ENCODE measurements at regions not wholly inside any gene's neighbourhood (a gene's known extent, or its start where the extent isn't known, plus 50 kb on each side); places are given as distances from the start of the nearest gene placed in this dataset.

DNA sequence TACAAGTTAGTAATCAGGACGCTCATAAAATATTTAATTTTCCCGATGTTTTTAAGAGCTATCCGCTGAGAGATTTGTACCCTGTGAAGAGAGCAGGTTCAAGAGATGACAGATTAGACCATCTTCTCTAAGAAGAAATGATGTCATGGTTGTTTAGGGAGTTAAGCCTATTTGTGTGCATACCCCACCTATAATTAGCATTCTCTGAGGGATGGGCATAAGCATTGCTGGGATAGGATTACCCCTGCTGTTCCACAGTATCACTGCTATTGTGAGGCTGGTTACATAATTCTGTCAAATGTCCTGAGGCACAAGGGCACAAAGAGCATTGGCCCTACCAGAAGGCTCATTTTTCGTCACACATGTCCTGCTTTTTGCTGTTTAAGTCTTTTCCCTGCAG is 687.0 kb downstream of the CETN3 start:
- no peak for DNase-seq (ENCODE audit: low spot score)
- CTCF ChIA-PET = interaction anchor here (0.6 kb wide), 1 partner anchor 164 kb away, joined by 3 read pairs; no protein-coding TSS in a partner anchor
- TF ChIP-seq, protein P1, sequence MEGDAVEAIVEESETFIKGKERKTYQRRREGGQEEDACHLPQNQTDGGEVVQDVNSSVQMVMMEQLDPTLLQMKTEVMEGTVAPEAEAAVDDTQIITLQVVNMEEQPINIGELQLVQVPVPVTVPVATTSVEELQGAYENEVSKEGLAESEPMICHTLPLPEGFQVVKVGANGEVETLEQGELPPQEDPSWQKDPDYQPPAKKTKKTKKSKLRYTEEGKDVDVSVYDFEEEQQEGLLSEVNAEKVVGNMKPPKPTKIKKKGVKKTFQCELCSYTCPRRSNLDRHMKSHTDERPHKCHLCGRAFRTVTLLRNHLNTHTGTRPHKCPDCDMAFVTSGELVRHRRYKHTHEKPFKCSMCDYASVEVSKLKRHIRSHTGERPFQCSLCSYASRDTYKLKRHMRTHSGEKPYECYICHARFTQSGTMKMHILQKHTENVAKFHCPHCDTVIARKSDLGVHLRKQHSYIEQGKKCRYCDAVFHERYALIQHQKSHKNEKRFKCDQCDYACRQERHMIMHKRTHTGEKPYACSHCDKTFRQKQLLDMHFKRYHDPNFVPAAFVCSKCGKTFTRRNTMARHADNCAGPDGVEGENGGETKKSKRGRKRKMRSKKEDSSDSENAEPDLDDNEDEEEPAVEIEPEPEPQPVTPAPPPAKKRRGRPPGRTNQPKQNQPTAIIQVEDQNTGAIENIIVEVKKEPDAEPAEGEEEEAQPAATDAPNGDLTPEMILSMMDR (conservative IDR thresholded peaks at IDR 0.05; ENCODE audit: low read depth) = no peak
- POLR2A ChIA-PET (ENCODE audit: low non-redundant PET) = no interaction called here
- no peak overlapping the region for H3K27ac ChIP-seq

DNA sequence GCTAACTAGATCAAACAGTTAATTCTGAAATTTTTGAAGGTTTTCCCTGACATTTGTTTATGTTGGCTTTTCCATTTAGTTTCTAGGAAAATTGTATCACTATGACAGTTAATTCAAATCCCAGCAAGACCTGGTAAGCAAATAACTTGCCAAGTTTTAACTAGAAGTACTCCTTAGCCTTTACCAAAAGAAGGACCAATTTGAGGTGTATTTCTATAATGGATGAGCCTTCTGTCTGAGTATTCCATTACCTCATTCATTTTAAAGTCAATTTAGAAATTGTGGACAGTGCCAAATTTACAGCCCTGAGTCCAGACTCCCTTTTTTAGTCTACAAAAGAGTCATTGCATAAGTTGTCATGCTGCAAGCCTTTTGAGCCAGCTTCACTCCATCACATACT is 687.6 kb downstream of the CETN3 start:
- TF ChIP-seq, protein P1 (conservative IDR thresholded peaks at IDR 0.05; ENCODE audit: low read depth) = no peak
- no peak overlapping the region for H3K27ac ChIP-seq
- CTCF ChIA-PET = no interaction called here
- POLR2A ChIA-PET (ENCODE audit: low non-redundant PET) = no interaction called here
- no peak for DNase-seq (ENCODE audit: low spot score)

DNA sequence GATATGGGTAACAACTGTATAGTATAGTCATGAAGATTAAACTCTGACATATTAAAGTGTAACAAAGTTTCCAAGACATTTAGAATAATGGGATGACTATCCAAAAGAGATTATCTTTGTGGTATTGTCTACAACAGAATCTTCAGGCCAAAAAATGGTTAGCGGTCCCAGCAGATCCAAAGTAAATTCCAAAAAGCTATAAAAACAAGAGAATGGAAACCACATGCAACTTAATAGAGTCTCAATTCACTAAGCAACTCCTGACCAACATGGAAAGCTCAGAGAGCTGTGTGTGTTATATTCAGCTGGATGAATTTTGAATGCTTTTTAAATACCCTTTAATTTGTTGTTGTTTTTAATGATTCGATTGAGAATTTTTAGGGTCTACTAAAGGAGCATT is 688.2 kb downstream of the CETN3 start:
- POLR2A ChIA-PET (ENCODE audit: low non-redundant PET) = no interaction called here

DNA sequence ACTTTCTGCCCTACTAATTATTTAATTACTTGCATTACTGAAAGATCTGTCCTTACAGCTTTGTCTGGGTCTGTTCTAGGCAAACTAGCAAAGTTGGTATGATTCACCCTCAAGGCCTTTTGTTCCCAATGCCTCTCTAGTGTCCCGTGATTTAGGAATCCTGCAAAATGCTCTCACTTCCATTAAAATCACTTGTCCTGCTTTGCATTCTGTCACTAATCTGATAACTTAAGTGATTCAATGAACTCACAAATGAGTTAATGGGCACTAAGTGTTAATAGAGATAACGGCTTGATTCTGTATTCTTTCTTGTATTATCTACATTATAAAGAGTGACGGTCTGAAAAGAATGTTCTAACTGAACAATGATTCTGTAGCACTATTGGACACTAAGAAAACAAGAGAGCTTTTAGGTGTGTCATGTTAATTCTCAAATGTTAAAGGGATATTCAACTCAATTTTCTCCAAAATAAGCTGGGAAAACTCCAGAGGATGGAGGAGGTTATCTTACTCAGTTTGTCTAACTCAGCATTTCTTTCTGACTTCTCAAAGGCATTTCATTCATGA is 697.3 kb downstream of the CETN3 start:
- no peak for DNase-seq (ENCODE audit: low spot score)
- ChIA-PET POLR2A (ENCODE audit: low non-redundant PET) (no interaction called here), CTCF (no interaction called here)
- TF ChIP-seq, protein P1 (conservative IDR thresholded peaks at IDR 0.05; ENCODE audit: low read depth) = no peak
- H3K27ac ChIP-seq = no peak overlapping the region

More for the DNA sequence above, 688.2 kb downstream of the CETN3 start:
- TF ChIP-seq, protein P1 (conservative IDR thresholded peaks at IDR 0.05; ENCODE audit: low read depth) = no peak
- DNase-seq (ENCODE audit: low spot score) = no peak
- no peak overlapping the region for H3K27ac ChIP-seq
- CTCF ChIA-PET = no interaction called here

DNA sequence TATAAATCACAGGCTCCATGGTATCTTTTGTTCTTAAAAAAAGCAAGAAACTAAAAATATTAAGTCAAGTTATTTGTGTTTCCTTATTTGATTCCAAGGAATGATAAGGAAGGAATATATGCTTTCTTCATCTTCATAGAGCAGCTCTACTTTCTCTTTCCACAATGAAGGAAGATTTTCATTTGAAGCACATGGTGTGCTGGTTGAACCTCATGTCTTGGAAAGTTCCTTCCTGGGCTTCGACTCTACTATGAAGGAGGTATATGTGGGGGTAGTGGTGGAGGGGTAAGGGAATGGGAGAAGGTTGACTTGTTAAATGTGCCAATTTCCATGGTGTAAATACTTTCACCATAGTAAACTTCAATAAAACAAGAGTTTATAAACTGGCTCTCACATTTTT is 698.0 kb downstream of the CETN3 start:
- TF ChIP-seq, protein P1 (conservative IDR thresholded peaks at IDR 0.05; ENCODE audit: low read depth) = no peak
- POLR2A ChIA-PET (ENCODE audit: low non-redundant PET) = no interaction called here
- CTCF ChIA-PET = no interaction called here
- no peak overlapping the region for H3K27ac ChIP-seq
- DNase-seq (ENCODE audit: low spot score) = no peak

DNA sequence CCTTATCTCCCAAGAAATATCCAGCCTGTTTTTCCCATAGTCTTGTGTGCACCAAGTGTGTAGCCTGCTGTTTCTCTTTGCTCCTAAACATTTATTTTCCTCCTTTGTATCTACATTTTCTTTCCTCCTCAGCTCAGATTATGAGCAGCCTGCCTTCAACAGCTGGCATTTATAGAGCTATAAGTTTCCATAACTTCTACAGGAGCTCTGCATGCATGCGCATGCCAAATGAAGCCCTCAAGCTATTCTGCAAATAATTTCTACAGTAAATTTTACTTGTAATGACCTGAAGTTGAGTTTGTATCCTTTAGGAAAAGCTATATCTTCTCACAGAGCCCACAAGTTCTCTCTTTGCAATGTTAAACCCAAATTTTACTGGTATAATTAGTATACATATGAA is 699.5 kb downstream of the CETN3 start:
- TF ChIP-seq, protein P1 (conservative IDR thresholded peaks at IDR 0.05; ENCODE audit: low read depth) = no peak
- H3K27ac ChIP-seq = no peak overlapping the region
- CTCF ChIA-PET = no interaction called here
- POLR2A ChIA-PET (ENCODE audit: low non-redundant PET) = no interaction called here
- DNase-seq (ENCODE audit: low spot score) = no peak

DNA sequence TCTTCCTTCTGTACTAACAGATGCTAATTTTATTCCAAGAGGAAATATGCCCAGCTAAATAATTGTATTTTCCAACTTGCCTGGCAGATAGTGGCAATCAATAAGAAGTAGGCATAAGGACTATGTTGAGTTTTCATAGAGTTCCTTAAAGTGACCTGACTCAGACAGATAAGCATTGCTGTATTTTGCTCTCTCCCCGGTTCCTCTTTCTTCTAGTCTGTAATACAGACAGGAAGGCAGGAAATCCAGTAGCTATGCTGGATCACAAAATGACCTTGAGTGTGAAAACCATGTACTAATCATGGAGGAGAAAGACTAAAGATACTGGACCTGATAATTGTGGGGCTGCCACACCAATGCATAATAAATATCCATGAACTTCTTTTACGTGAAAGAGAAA is 701.7 kb downstream of the CETN3 start:
- ChIA-PET POLR2A (ENCODE audit: low non-redundant PET) (no interaction called here), CTCF (no interaction called here)
- TF ChIP-seq, protein P1 (conservative IDR thresholded peaks at IDR 0.05; ENCODE audit: low read depth) = no peak
- no peak for DNase-seq (ENCODE audit: low spot score)
- no peak overlapping the region for H3K27ac ChIP-seq
